ENCODE measurements at regions not wholly inside any gene's neighbourhood (a gene's known extent, or its start where the extent isn't known, plus 50 kb on each side); places are given as distances from the start of the nearest gene placed in this dataset.

GRCh38 chr5:60444661-60445360, 255.2 kb downstream of the DEPDC1B start (continued):
- TF ChIP-seq IRF3 (IDR thresholded peaks at IDR 0.05) = no peak
- TF ChIP-seq SMAD1 (IDR thresholded peaks at IDR 0.05; ENCODE audit: low read depth, partially characterized antibody) = no peak

DNA sequence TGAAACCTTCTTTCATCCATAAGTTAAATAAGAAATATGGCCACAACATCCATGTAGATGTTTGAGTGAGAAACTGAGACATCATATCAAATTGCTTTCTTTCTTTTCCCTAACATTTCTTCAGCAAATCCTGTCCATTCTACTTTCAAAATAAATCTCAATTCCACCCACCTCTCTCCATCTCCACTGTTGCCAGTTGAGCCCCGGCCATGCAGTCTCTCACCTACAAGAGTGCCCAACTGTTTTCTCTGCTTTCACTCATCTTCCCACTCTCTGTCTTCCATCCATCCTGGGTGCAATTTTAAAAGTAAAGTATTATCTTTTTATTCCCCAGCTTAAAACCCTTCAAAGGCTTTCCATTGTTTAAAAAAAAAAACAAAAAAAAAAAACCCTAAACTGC, 260.4 kb downstream of the DEPDC1B start:
- 94% methylated on average over 1 of the region's 1 CpG for WGBS (ENCODE audit: insufficient coverage, insufficient replicate concordance, low lambda C conversion rate, missing lambda C conversion rate)
- intact Hi-C loops (cut with micrococcal nuclease; ENCODE audit: unreplicated experiment) = no loop called here
- H3K27me3 ChIP-seq (replicated peaks in 1 of 2; ENCODE audit: control insufficient read depth in 2 of 2, insufficient read depth in 2 of 2, low read length in 1 of 2) = no peaks in the 10 kb centered on the region
- in situ Hi-C loops (cut with MboI) = no loop called here
- H4K20me1 ChIP-seq (ENCODE audit: control insufficient read depth, insufficient read depth) = no peaks in the 10 kb centered on the region
- FAIRE-seq = no peak
- H3K79me2 ChIP-seq (ENCODE audit: control insufficient read depth, insufficient read depth, low read length) = no peaks in the 10 kb centered on the region
- no peak overlapping the region for H3K4me3 ChIP-seq
- no TSS peak for BruUV-seq (replicated peaks)
- peaks cover 11% of the 10 kb centered on the region for H3K4me1 ChIP-seq (ENCODE audit: control insufficient read depth, insufficient read depth, low read length)
- H3K36me3 ChIP-seq (ENCODE audit: control insufficient read depth in 2 of 2, insufficient read depth in 2 of 2, low read length in 1 of 2) = no peaks in the 10 kb centered on the region
- ChIA-PET POLR2A (no interaction called here), RAD21 (ENCODE audit: unreplicated experiment) (no interaction called here), CTCF (interaction anchor here (0.6 kb wide), 1 partner anchor 279 kb away, joined by 3 read pairs; no protein-coding TSS in a partner anchor), SMC1A (ENCODE audit: uncharacterized antibody, unreplicated experiment) (no interaction called here)
- DNase-seq (ENCODE audit: low read depth, low spot score) = no peak
- H3K4me2 ChIP-seq (ENCODE audit: control insufficient read depth, insufficient read depth) = no peak overlapping the region
- no peak overlapping the region for H3K9ac ChIP-seq (ENCODE audit: control insufficient read depth, insufficient read depth, low read length)
- H3K9me3 ChIP-seq (replicated peaks; ENCODE audit: control insufficient read depth, insufficient read depth, low read length) = no peaks in the 10 kb centered on the region
- TF ChIP-seq NFXL1 (IDR thresholded peaks at IDR 0.05; ENCODE audit: borderline replicate concordance) (no peak), CUX1 (IDR thresholded peaks at IDR 0.05; ENCODE audit: insufficient replicate concordance, low read depth, low read length) (no peak), SUPT20H (IDR thresholded peaks at IDR 0.05; ENCODE audit: borderline replicate concordance, control insufficient read depth, low read depth, low read length) (no peak), TARDBP (IDR thresholded peaks at IDR 0.05; ENCODE audit: borderline replicate concordance) (no peak)
- ATAC-seq = no peak
- no peak overlapping the region for H2AFZ ChIP-seq (ENCODE audit: control insufficient read depth, low read depth, low read length)
- no peak overlapping the region for H3K27ac ChIP-seq (ENCODE audit: control insufficient read depth, insufficient read depth)
